ENCODE measurements at regions not wholly inside any gene's neighbourhood (a gene's known extent, or its start where the extent isn't known, plus 50 kb on each side); places are given as distances from the start of the nearest gene placed in this dataset.
A peak's percentile ranks its signal among the peaks of the same experiment; 100 is the strongest.

DNA sequence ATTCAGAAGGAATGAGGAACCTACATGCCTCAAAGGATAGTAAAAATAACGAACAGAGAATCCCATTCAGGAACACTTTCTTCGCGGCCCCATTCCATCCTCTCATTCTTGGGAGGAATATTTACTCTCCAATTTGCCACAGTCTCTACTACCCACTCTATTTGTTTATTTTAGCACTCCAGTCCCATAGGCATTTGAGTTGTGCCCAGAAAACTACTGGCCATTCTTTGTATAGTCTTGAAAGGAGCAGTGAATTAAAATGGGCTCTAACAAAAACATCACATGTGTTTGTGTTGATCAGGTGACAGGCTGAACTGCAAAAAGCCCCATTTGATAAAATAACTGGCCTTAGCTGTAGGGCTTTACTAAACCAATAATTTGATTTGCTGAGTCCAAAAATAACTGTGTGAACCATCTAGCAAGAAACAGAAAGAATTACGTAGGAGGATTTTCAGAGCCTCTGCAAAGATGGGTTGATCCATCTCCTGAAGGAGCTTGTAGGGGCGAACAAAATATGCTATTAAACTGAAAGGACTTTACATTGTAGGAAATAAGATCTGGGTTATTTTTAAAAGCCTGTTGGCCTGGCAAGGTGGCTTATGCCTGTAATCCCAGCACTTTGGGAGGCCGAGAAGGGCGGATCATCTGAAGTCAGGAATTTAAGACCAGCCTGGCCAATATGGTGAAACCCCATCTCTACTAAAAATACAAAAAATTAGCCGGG lies 142.3 kb upstream of the CPNE8 start:
- Histone ChIP-seq H3K27me3 (no peaks in the 10 kb centered on the region), H3K27ac (no peak overlapping the region), H3K4me3 (no peak overlapping the region), H3K9me3 (no peaks in the 10 kb centered on the region), H3K36me3 (no peaks in the 10 kb centered on the region), H3K4me1 (no peaks in the 10 kb centered on the region)
- ATAC-seq: peak; percentile 79
- intact Hi-C loops (cut with DNase I): no loop called here
- DNase-seq: no peak
- TF ChIP-seq, protein P1, sequence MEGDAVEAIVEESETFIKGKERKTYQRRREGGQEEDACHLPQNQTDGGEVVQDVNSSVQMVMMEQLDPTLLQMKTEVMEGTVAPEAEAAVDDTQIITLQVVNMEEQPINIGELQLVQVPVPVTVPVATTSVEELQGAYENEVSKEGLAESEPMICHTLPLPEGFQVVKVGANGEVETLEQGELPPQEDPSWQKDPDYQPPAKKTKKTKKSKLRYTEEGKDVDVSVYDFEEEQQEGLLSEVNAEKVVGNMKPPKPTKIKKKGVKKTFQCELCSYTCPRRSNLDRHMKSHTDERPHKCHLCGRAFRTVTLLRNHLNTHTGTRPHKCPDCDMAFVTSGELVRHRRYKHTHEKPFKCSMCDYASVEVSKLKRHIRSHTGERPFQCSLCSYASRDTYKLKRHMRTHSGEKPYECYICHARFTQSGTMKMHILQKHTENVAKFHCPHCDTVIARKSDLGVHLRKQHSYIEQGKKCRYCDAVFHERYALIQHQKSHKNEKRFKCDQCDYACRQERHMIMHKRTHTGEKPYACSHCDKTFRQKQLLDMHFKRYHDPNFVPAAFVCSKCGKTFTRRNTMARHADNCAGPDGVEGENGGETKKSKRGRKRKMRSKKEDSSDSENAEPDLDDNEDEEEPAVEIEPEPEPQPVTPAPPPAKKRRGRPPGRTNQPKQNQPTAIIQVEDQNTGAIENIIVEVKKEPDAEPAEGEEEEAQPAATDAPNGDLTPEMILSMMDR (IDR thresholded peaks at IDR 0.05): no peak

DNA sequence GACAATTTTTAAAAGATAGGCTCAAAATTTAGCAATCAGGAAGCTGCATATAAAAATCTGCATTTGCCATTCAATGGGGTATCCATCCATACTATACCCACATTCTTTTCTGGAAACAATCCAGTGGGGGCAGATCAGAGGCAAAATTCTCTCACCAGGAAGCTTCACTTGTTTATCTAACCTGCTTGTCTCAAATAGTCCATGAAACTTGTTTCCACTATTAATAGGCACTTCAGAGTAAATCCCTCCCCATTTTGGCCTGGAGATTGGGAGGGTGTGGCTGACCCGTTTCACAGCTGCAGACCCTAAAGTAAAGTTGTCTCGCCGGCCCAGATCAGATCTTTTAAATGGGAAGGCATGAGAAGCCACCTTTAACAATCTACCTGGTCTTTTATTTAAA lies 139.4 kb upstream of the CPNE8 start:
- Histone ChIP-seq H3K9me3 (no peaks in the 10 kb centered on the region), H3K4me3 (no peak overlapping the region), H3K27me3 (peaks cover under 1% of the 10 kb centered on the region), H3K27ac (no peak overlapping the region), H3K36me3 (no peaks in the 10 kb centered on the region), H3K4me1 (no peaks in the 10 kb centered on the region)
- ATAC-seq (no peak), DNase-seq (no peak)
- TF ChIP-seq, protein P1 (IDR thresholded peaks at IDR 0.05): no peak
- intact Hi-C loops (cut with DNase I): no loop called here

DNA sequence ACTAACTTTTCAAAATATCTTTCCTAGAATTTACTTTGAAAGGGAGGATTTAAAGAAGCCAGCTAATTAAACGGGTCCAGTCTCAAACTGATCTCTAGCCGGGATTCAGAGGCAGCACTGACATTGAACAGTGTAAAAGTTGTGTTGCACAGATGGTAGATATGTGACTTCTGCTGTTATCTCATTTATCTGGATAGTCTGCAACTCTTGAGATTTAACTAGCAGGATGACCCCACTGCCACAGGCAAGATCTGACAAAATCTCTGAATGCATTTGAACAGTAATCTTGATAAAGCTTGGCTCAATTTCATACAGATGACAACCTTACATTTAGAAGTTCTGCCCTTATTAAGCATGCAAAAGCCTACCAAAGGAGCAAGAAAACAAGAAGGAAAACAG lies 138.0 kb upstream of the CPNE8 start:
- TF ChIP-seq, protein P1 (IDR thresholded peaks at IDR 0.05): no peak
- intact Hi-C loops (cut with DNase I): no loop called here

DNA sequence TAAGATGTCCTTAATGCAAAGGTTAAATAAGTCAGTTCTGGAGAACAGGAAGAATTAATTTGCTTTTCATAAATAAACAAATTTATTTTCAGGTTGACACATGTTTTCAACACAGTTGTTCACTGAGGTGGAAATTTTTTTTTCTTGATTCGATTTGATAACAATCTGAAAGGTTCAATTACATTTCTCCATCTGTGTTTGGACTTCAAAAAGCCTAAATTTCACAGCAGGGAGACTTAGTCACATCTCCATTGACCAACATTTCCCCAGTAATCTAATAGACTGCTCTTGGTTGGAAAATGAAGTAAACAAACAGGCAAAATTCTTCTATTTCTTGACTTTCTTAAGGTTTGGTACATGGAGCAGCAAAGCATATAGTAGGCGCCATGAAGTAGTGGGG lies 134.9 kb upstream of the CPNE8 start:
- H3K27me3 ChIP-seq: peaks cover 5% of the 10 kb centered on the region
- no peaks in the 10 kb centered on the region for H3K4me1 ChIP-seq
- TF ChIP-seq, protein P1 (IDR thresholded peaks at IDR 0.05): no peak
- no peak for ATAC-seq
- H3K27ac ChIP-seq: no peak overlapping the region
- intact Hi-C loops (cut with DNase I): no loop called here
- DNase-seq: no peak
- no peaks in the 10 kb centered on the region for H3K9me3 ChIP-seq
- no peaks in the 10 kb centered on the region for H3K36me3 ChIP-seq
- H3K4me3 ChIP-seq: no peak overlapping the region

More for the DNA sequence above, 138.0 kb upstream of the CPNE8 start:
- peaks cover 5% of the 10 kb centered on the region for H3K27me3 ChIP-seq
- H3K36me3 ChIP-seq: no peaks in the 10 kb centered on the region
- H3K4me1 ChIP-seq: no peaks in the 10 kb centered on the region
- no peak overlapping the region for H3K4me3 ChIP-seq
- ATAC-seq (no peak), DNase-seq (no peak)
- H3K27ac ChIP-seq: no peak overlapping the region
- H3K9me3 ChIP-seq: no peaks in the 10 kb centered on the region

DNA sequence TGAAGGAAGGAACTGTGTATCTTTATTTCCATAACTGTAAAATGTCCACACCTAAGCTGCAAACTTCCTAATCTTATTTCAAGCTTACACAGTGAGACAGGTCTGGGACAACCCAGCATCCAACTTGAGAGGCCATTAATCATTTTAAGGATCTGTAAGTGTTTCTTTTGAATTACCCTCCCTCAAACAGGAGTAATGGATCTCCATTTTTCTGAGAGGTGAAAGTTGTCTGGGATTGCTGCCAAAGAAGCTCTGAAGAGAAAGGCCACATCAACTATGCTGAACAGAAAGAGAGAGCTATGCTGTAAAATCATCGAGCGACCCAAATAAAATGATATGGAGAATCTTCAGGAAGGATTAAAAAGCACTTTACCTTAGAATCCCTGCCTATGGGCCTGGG lies 131.7 kb upstream of the CPNE8 start:
- H3K27me3 ChIP-seq: peaks cover 5% of the 10 kb centered on the region
- ATAC-seq: no peak
- no peak overlapping the region for H3K4me3 ChIP-seq
- no peaks in the 10 kb centered on the region for H3K9me3 ChIP-seq
- no peak for DNase-seq
- intact Hi-C loops (cut with DNase I): no loop called here
- TF ChIP-seq, protein P1 (IDR thresholded peaks at IDR 0.05): no peak
- no peaks in the 10 kb centered on the region for H3K36me3 ChIP-seq
- H3K27ac ChIP-seq: no peak overlapping the region
- no peaks in the 10 kb centered on the region for H3K4me1 ChIP-seq

DNA sequence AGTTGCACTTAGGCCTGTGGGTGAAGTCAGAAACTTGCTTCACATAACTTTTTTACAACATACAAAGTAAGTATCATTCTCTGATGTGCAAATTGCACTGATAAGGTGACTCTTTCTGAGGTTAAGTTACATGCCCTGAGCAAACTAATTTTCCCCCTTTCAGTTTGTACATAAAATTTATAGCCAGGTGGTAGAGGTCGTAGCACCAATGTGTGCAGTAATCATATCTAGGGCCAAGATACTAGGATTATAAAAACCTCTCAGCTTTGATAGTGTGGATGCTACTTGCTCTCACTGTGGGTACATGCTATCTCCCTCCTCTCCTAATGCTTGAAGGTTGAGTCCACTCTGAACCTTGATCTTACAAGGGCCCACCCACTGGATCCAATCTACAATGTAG lies 130.7 kb upstream of the CPNE8 start:
- Histone ChIP-seq H3K4me3 (no peak overlapping the region), H3K4me1 (no peaks in the 10 kb centered on the region), H3K9me3 (no peaks in the 10 kb centered on the region), H3K36me3 (no peaks in the 10 kb centered on the region), H3K27me3 (peaks cover 5% of the 10 kb centered on the region), H3K27ac (no peak overlapping the region)
- DNase-seq: no peak
- intact Hi-C loops (cut with DNase I): no loop called here
- TF ChIP-seq, protein P1 (IDR thresholded peaks at IDR 0.05): no peak
- no peak for ATAC-seq
